ENCODE measurements at regions not wholly inside any gene's neighbourhood (a gene's known extent, or its start where the extent isn't known, plus 50 kb on each side); places are given as distances from the start of the nearest gene placed in this dataset.

DNA sequence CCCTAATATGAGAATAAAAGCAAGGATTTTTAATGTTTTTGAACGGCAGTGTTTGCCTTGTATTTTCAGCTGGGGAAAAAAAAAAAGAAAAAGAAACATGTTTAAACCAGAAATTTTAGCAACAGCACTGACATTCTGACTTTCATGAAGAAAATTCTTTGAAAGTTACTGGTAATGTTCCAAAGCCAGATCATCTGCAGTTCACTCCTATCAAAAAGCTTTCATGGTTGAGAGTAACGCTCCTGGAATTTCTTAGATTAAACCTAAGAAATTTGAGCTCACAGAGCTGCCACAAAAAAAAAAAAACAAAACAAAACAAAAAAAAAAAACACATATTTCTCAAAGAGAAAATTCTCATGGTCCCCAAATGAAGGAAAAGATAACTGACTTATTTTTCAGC, 1106.7 kb downstream of the EFNB2 start:
- WGBS, 2 donors: 51 to 63% methylated on average over 2 of the region's 2 CpGs
- TF ChIP-seq POLR2A (IDR thresholded peaks at IDR 0.05): no peak
- TF ChIP-seq, protein P1, sequence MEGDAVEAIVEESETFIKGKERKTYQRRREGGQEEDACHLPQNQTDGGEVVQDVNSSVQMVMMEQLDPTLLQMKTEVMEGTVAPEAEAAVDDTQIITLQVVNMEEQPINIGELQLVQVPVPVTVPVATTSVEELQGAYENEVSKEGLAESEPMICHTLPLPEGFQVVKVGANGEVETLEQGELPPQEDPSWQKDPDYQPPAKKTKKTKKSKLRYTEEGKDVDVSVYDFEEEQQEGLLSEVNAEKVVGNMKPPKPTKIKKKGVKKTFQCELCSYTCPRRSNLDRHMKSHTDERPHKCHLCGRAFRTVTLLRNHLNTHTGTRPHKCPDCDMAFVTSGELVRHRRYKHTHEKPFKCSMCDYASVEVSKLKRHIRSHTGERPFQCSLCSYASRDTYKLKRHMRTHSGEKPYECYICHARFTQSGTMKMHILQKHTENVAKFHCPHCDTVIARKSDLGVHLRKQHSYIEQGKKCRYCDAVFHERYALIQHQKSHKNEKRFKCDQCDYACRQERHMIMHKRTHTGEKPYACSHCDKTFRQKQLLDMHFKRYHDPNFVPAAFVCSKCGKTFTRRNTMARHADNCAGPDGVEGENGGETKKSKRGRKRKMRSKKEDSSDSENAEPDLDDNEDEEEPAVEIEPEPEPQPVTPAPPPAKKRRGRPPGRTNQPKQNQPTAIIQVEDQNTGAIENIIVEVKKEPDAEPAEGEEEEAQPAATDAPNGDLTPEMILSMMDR (IDR thresholded peaks at IDR 0.05): no peak
- intact Hi-C loops (cut with DNase I; ENCODE audit: low total_unique reads): no loop called here
- DNase-seq (ENCODE audit: low spot score in 2 of 2): no peak
- no peak overlapping the region for H3K4me3 ChIP-seq (ENCODE audit: low read depth, poor library complexity, severe bottlenecking)

DNA sequence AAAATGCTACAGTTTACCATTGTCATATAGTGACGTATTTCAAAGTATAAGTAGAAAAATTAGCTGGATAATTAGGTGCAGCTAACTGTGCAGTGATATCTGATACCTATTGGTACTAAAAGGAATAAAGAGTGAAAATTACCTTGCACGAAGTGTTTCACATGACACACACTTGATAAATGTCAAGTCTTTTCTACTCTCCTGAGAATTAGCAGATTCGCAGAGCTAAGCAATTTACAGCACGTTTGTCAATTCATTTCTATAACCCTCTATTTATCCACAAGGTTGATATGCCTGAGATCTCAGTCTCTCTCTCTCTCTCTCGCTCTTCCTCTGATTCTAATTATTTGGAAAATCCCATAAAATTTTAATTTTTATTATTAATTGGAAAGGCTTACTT, 1109.0 kb downstream of the EFNB2 start:
- TF ChIP-seq, protein P1 (IDR thresholded peaks at IDR 0.05): no peak
- no peak for TF ChIP-seq POLR2A (IDR thresholded peaks at IDR 0.05)
- WGBS, 2 donors: 85 to 90% methylated on average over 5 of the region's 5 CpGs
- intact Hi-C loops (cut with DNase I; ENCODE audit: low total_unique reads): no loop called here
- no peak for DNase-seq (ENCODE audit: low spot score in 2 of 2)
- H3K4me3 ChIP-seq (ENCODE audit: low read depth, poor library complexity, severe bottlenecking): no peak overlapping the region

DNA sequence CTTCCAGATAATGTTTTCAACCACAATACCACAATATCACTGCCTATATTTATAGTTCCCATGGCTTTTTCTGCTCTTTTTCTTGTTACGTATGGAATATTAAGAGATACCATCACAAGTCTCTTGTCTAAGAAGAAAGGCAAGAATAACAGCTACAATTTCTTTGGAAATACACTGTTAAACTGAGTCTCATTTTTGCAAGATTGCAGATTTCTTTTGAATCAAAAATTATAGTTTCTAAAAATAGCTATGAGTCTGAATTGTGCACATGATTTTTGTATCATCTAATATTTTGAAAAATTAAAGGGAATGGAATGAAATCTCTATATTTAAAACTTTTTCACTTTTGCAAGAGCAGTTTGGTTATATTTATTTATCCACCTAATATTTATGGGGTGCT, 1120.8 kb downstream of the EFNB2 start:
- WGBS, 2 donors: 88 to 89% methylated on average over 1 of the region's 1 CpG
- DNase-seq (ENCODE audit: low spot score in 2 of 2): no peak
- H3K4me3 ChIP-seq (ENCODE audit: low read depth, poor library complexity, severe bottlenecking): no peak overlapping the region
- no peak for TF ChIP-seq POLR2A (IDR thresholded peaks at IDR 0.05)
- TF ChIP-seq, protein P1 (IDR thresholded peaks at IDR 0.05): no peak
- intact Hi-C loops (cut with DNase I; ENCODE audit: low total_unique reads): no loop called here

DNA sequence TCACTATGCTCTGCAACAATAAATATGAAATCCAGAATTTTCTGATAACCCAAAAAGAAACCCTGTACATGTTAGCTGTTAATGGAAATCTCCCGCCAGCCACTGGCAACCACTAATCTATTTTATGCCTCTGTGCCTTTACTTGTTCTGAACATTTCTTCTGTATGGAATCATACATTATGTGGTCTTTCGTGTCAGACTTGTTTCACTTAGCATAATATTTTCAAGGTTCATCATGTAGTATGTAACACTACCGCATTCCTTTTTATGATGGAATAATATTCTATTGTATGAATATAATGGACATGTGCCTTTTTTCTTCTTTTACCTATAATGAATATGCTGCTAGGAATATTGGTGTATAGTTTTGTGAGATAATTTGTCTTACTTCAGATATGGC, 1123.3 kb downstream of the EFNB2 start:
- H3K4me3 ChIP-seq (ENCODE audit: low read depth, poor library complexity, severe bottlenecking): no peak overlapping the region
- WGBS, 2 donors: 88 to 90% methylated on average over 3 of the region's 3 CpGs
- intact Hi-C loops (cut with DNase I; ENCODE audit: low total_unique reads): no loop called here
- no peak for DNase-seq (ENCODE audit: low spot score in 2 of 2)
- TF ChIP-seq, protein P1 (IDR thresholded peaks at IDR 0.05): no peak
- no peak for TF ChIP-seq POLR2A (IDR thresholded peaks at IDR 0.05)

DNA sequence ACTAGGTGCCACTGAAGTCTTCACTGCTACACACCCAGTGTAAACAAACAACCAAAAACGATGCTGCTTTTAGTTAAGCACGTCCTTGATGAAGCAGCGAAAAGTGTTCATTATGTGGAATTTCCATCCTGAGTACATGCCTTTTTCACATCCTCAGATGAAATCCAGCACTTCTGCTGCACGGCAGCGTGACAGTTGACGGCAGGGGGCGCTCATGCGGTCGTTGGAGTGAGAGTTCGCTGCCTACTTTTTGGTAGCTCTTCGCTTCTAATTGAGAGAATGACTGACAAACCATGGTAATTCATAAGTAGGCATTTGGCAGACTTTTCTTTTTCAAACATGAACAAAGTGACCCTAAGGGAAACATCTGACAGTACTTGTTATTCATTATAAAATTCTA, 1124.9 kb downstream of the EFNB2 start:
- DNase-seq (ENCODE audit: low spot score in 2 of 2): peak; percentile 25 to 85
- TF ChIP-seq, protein P1 (IDR thresholded peaks at IDR 0.05): no peak
- no peak for TF ChIP-seq POLR2A (IDR thresholded peaks at IDR 0.05)
- no peak overlapping the region for H3K4me3 ChIP-seq (ENCODE audit: low read depth, poor library complexity, severe bottlenecking)
- WGBS, 2 donors: 32 to 51% methylated on average over 11 of the region's 11 CpGs
- intact Hi-C loops (cut with DNase I; ENCODE audit: low total_unique reads): no loop called here

DNA sequence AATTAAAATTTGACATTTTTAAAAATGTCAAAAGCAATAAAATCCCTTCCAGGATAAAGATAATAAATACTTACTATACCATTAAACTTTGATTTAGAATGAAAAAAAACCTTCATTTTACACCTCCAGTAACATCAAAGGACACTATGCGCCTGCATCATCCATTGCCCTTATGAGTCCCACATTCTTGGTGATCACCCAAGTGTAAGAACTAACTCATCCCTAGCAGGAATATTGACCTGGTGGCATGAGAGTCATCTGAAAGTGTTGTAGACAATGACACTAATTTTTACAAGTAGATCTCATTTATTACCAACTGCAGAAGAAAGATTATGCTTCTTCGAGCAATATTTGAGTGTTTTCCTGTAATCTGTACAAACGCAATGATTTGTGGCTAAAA, 1128.9 kb downstream of the EFNB2 start:
- DNase-seq (ENCODE audit: low spot score in 2 of 2): no peak
- intact Hi-C loops (cut with DNase I; ENCODE audit: low total_unique reads): no loop called here
- 85 to 88% methylated on average over 3 of the region's 3 CpGs for WGBS, 2 donors
- no peak overlapping the region for H3K4me3 ChIP-seq (ENCODE audit: low read depth, poor library complexity, severe bottlenecking)
- no peak for TF ChIP-seq POLR2A (IDR thresholded peaks at IDR 0.05)
- TF ChIP-seq, protein P1 (IDR thresholded peaks at IDR 0.05): no peak

Data from lower leg skin (tissue), 4 donors.